Type B pancreatic cell (in vitro differentiated cells): ENCODE measurements at regions not wholly inside any gene's neighbourhood (a gene's known extent, or its start where the extent isn't known, plus 50 kb on each side); places are given as distances from the start of the nearest gene placed in this dataset.

Experiments
- DNase-seq: peaks from one replicate; pipeline ENCODE4 v3.0.0; 2021; ENCODE audit warnings: mixed read lengths; ENCODE audit not compliant: unreplicated experiment; ENCODE audit errors: extremely low spot score
- H3K27ac Mint-ChIP-seq: 2 replicates; pipeline ENCODE4 v1.8.0; 2021; ENCODE audit warnings: mild to moderate bottlenecking, mixed read lengths
- H3K27me3 Mint-ChIP-seq: 2 replicates; pipeline ENCODE4 v1.8.0; 2021; ENCODE audit warnings: mixed read lengths
- H3K36me3 Mint-ChIP-seq: 2 replicates; pipeline ENCODE4 v1.8.0; 2021; ENCODE audit warnings: mixed read lengths
- H3K4me1 Mint-ChIP-seq: one replicate; pipeline ENCODE4 v1.8.0; 2021; ENCODE audit warnings: mixed read lengths; ENCODE audit not compliant: unreplicated experiment
- H3K4me3 Mint-ChIP-seq: 2 replicates; pipeline ENCODE4 v1.8.0; 2021; ENCODE audit warnings: mild to moderate bottlenecking, mixed read lengths
- H3K9me3 Mint-ChIP-seq: 2 replicates; pipeline ENCODE4 v1.8.0; 2021; ENCODE audit warnings: mixed read lengths
- CTCF ChIP-seq: fragments of 200-600 bp; sonication (generic); conservative IDR thresholded peaks from 2 replicates; pipeline ENCODE4 v1.5.0; 2021; ENCODE audit warnings: antibody characterized with exemption, mild to moderate bottlenecking

GRCh38 chr2:126536605-126537200 is 119.3 kb upstream of the GYPC start:
- no peak for DNase-seq
- no peaks in the 10 kb centered on the region for H3K36me3 Mint-ChIP-seq
- H3K27me3 Mint-ChIP-seq: peaks cover 22% of the 10 kb centered on the region
- peaks cover 9% of the 10 kb centered on the region for H3K9me3 Mint-ChIP-seq
- H3K27ac Mint-ChIP-seq: no peak overlapping the region
- TF ChIP-seq CTCF: no peak
- H3K4me3 Mint-ChIP-seq: no peak overlapping the region
- H3K4me1 Mint-ChIP-seq: no peaks in the 10 kb centered on the region

- Mint-ChIP-seq H3K27me3 (peaks cover 18% of the 10 kb centered on the region), H3K4me3 (no peak overlapping the region), H3K4me1 (no peaks in the 10 kb centered on the region), H3K9me3 (peaks cover 17% of the 10 kb centered on the region), H3K27ac (no peak overlapping the region), H3K36me3 (no peaks in the 10 kb centered on the region)
- no peak for DNase-seq
- TF ChIP-seq CTCF: no peak
Measured at GRCh38 chr2:126539101-126539500, 116.9 kb upstream of the GYPC start.

- Mint-ChIP-seq H3K27ac (no peak overlapping the region), H3K36me3 (no peaks in the 10 kb centered on the region), H3K9me3 (peaks cover 14% of the 10 kb centered on the region), H3K4me3 (no peak overlapping the region), H3K27me3 (peaks cover 3% of the 10 kb centered on the region), H3K4me1 (no peaks in the 10 kb centered on the region)
- no peak for DNase-seq
- no peak for TF ChIP-seq CTCF
Measured at GRCh38 chr2:126542247-126542646, 113.7 kb upstream of the GYPC start.

GRCh38 chr2:126543081-126543480 is 112.9 kb upstream of the GYPC start:
- Mint-ChIP-seq H3K9me3 (peaks cover 14% of the 10 kb centered on the region), H3K36me3 (no peaks in the 10 kb centered on the region), H3K27ac (no peak overlapping the region), H3K27me3 (peaks cover 3% of the 10 kb centered on the region), H3K4me1 (no peaks in the 10 kb centered on the region), H3K4me3 (no peak overlapping the region)
- TF ChIP-seq CTCF: no peak
- DNase-seq: no peak

GRCh38 chr2:126558029-126558428 is 97.9 kb upstream of the GYPC start:
- no peak overlapping the region for H3K4me3 Mint-ChIP-seq
- no peaks in the 10 kb centered on the region for H3K4me1 Mint-ChIP-seq
- H3K27me3 Mint-ChIP-seq: no peaks in the 10 kb centered on the region
- no peaks in the 10 kb centered on the region for H3K36me3 Mint-ChIP-seq
- TF ChIP-seq CTCF: no peak
- H3K9me3 Mint-ChIP-seq: no peaks in the 10 kb centered on the region
- H3K27ac Mint-ChIP-seq: no peak overlapping the region
- DNase-seq: no peak

GRCh38 chr2:126568734-126569133 is 87.2 kb upstream of the GYPC start:
- no peaks in the 10 kb centered on the region for H3K9me3 Mint-ChIP-seq

More at GRCh38 chr2:126568734-126569133, 87.2 kb upstream of the GYPC start:
- Mint-ChIP-seq H3K4me3 (no peak overlapping the region), H3K36me3 (no peaks in the 10 kb centered on the region), H3K27me3 (peaks cover 3% of the 10 kb centered on the region), H3K4me1 (no peaks in the 10 kb centered on the region), H3K27ac (no peak overlapping the region)
- TF ChIP-seq CTCF: no peak
- no peak for DNase-seq
